PC-9 (cell line): ENCODE measurements at regions not wholly inside any gene's neighbourhood (a gene's known extent, or its start where the extent isn't known, plus 50 kb on each side); places are given as distances from the start of the nearest gene placed in this dataset.

Experiments
- BruUV-seq: library from RNA; stranded (reverse); fragments of 400-500 nt; replicated peaks from 2 replicates; lab custom pipeline; 2021; lab: Mats Ljungman, UMichigan
- CTCF ChIA-PET: fragments of 300-600 bp; sonication (Branson Sonifier 250); formaldehyde crosslinking; loops from one replicate; lab custom pipeline; 2022; ENCODE audit warnings: antibody characterized with exemption; lab: Charles Lee
- POLR2A ChIA-PET: fragments of 300-600 bp; sonication (Branson Sonifier 250); formaldehyde crosslinking; loops from one replicate; lab custom pipeline; 2022; ENCODE audit warnings: antibody characterized with exemption; ENCODE audit not compliant: unreplicated experiment; lab: Charles Lee
- DNase-seq, 2 experiments: peaks; one replicate each; pipeline versions ENCODE4 v3.0.0 to v3.0.0-alpha.2; 2015 to 2022; ENCODE audit warnings: mixed read lengths in 1 of 2
- H2AFZ ChIP-seq: fragments of 200-600 bp; sonication (generic); 2 replicates; pipeline ENCODE4 v1.8.1; 2017; ENCODE audit warnings: antibody characterized with exemption
- H3F3A ChIP-seq: fragments of 200-600 bp; sonication (generic); 2 replicates; pipeline ENCODE4 v1.8.1; 2017; ENCODE audit warnings: antibody characterized with exemption, mild to moderate bottlenecking, low read depth; ENCODE audit not compliant: insufficient read depth
- H3K27ac ChIP-seq: fragments of 200-600 bp; sonication (generic); 2 replicates; pipeline ENCODE4 v1.6.1; 2016; ENCODE audit warnings: mixed run types
- H3K27me3 ChIP-seq: fragments of 200-600 bp; sonication (generic); 2 replicates; pipeline ENCODE4 v1.6.1; 2016; ENCODE audit warnings: low read depth, mixed run types; ENCODE audit not compliant: insufficient read depth
- H3K36me3 ChIP-seq: fragments of 200-600 bp; sonication (generic); 2 replicates; pipeline ENCODE4 v1.6.1; 2016; ENCODE audit warnings: low read depth, mixed run types
- H3K4me1 ChIP-seq: fragments of 200-600 bp; sonication (generic); replicated peaks from 2 replicates; pipeline ENCODE4 v1.6.1; 2016; ENCODE audit warnings: mixed run types; ENCODE audit not compliant: insufficient read depth
- H3K4me2 ChIP-seq: fragments of 200-600 bp; sonication (generic); 2 replicates; pipeline ENCODE4 v1.6.1; 2017; ENCODE audit warnings: mixed run types
- H3K4me3 ChIP-seq: fragments of 200-600 bp; sonication (generic); 2 replicates; pipeline ENCODE4 v1.6.1; 2016; ENCODE audit warnings: mixed run types
- H3K79me2 ChIP-seq: fragments of 200-600 bp; sonication (generic); 2 replicates; pipeline ENCODE4 v1.6.1; 2017; ENCODE audit warnings: low read depth, mixed run types
- H3K9me2 ChIP-seq: fragments of 200-600 bp; sonication (generic); 2 replicates; pipeline ENCODE4 v1.8.1; 2017; ENCODE audit warnings: mild to moderate bottlenecking; ENCODE audit not compliant: insufficient read depth
- H3K9me3 ChIP-seq: fragments of 200-600 bp; sonication (generic); 2 replicates; pipeline ENCODE4 v1.8.1; 2016; ENCODE audit warnings: low read depth; ENCODE audit not compliant: insufficient read depth
- H4K20me1 ChIP-seq: fragments of 200-600 bp; sonication (generic); 2 replicates; pipeline ENCODE4 v1.8.1; 2017; ENCODE audit not compliant: insufficient read depth
- EZH2 ChIP-seq: fragments of 200-600 bp; sonication (generic); IDR thresholded peaks from 2 replicates; pipeline ENCODE4 v1.8.0; 2017; ENCODE audit warnings: antibody characterized with exemption, low read depth
- intact Hi-C: fragments of 100-400 bp; cut with micrococcal nuclease; formaldehyde crosslinking; loops from one replicate; pipeline ENCODE4 v1.10.0; 2022; ENCODE audit not compliant: unreplicated experiment
- TF ChIP-seq, protein P1 (sequence below): fragments of 200-600 bp; sonication (generic); conservative IDR thresholded peaks from 2 replicates; pipeline ENCODE4 v1.6.1; 2017; ENCODE audit warnings: mixed run types, antibody characterized with exemption, mild to moderate bottlenecking, moderate library complexity

DNA sequence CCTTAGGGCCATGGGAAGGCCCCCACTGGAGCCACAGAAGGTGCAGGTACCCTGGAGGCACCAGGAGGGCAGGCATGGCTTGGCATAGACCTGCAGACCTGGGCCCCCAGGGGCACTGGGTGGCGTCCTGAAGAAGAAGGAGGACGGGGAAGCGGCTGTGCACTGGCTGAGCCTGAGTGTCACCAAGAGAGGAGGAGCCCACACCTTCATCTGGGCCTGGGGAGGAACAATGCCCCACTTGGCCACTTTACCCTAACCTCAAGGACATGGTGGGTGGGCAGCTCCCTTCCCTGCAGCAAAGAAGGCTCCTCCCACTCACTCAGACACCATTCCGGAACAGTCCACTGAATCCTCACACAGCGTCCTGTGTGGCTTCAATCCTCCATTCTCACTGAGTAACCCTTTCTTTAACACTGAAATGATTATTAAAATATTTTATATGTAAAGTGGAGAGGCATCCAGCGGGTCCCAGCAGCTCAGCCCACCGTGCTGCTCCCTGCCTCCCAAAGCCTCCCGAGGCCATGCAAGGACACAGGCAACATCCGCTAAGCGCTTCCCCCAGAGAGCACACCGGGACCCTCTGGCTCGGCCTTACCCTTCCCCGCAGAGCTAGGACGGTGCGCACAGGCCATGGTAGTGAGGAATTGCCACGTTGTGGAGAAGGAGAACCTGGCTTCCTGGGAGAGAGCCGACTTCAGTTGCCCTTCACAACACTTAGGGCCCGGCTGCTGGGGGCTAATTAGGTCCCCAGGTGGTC lies 516.7 kb upstream of the MGMT start:
- Histone ChIP-seq H3K27me3 (peaks cover 6% of the 10 kb centered on the region; the same call in 1 of the 2 replicates), H3K79me2 (no peaks in the 10 kb centered on the region), H3K4me3 (no peak overlapping the region), H4K20me1 (no peaks in the 10 kb centered on the region), H3K9me3 (no peaks in the 10 kb centered on the region), H3K27ac (no peak overlapping the region), H3K4me2 (no peak overlapping the region), H2AFZ (no peak overlapping the region), H3K9me2 (no peaks in the 10 kb centered on the region), H3F3A (no peaks in the 10 kb centered on the region), H3K36me3 (no peaks in the 10 kb centered on the region), H3K4me1 (no peaks in the 10 kb centered on the region)
- DNase-seq: no peak
- no TSS peak for BruUV-seq
- TF ChIP-seq, protein P1, sequence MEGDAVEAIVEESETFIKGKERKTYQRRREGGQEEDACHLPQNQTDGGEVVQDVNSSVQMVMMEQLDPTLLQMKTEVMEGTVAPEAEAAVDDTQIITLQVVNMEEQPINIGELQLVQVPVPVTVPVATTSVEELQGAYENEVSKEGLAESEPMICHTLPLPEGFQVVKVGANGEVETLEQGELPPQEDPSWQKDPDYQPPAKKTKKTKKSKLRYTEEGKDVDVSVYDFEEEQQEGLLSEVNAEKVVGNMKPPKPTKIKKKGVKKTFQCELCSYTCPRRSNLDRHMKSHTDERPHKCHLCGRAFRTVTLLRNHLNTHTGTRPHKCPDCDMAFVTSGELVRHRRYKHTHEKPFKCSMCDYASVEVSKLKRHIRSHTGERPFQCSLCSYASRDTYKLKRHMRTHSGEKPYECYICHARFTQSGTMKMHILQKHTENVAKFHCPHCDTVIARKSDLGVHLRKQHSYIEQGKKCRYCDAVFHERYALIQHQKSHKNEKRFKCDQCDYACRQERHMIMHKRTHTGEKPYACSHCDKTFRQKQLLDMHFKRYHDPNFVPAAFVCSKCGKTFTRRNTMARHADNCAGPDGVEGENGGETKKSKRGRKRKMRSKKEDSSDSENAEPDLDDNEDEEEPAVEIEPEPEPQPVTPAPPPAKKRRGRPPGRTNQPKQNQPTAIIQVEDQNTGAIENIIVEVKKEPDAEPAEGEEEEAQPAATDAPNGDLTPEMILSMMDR: no peak
- no peak for TF ChIP-seq EZH2
- intact Hi-C loops: no loop called here
- POLR2A ChIA-PET: no interaction called here
- CTCF ChIA-PET: no interaction called here

GRCh38 chr10:128950916-128951275 lies 516.1 kb upstream of the MGMT start:
- no peak for DNase-seq
- intact Hi-C loops: no loop called here
- peaks cover 6% of the 10 kb centered on the region; the same call in 1 of the 2 replicates for H3K27me3 ChIP-seq

GRCh38 chr10:128952856-128953255 lies 514.2 kb upstream of the MGMT start:
- Histone ChIP-seq H3K4me2 (no peak overlapping the region), H4K20me1 (no peaks in the 10 kb centered on the region), H3K9me2 (no peaks in the 10 kb centered on the region), H3K4me1 (no peaks in the 10 kb centered on the region), H3K27me3 (peaks cover 15% of the 10 kb centered on the region), H3K9me3 (no peaks in the 10 kb centered on the region), H3K36me3 (no peaks in the 10 kb centered on the region), H2AFZ (no peak overlapping the region), H3K4me3 (no peak overlapping the region), H3F3A (no peaks in the 10 kb centered on the region), H3K27ac (no peak overlapping the region), H3K79me2 (no peaks in the 10 kb centered on the region)
- ChIA-PET POLR2A (no interaction called here), CTCF (no interaction called here)
- intact Hi-C loops: no loop called here
- no peak for DNase-seq
- TF ChIP-seq EZH2: no peak
- TF ChIP-seq, protein P1: no peak
- no TSS peak for BruUV-seq

More at GRCh38 chr10:128950916-128951275, 516.1 kb upstream of the MGMT start:
- Histone ChIP-seq H4K20me1 (no peaks in the 10 kb centered on the region), H3K36me3 (no peaks in the 10 kb centered on the region), H3K9me3 (no peaks in the 10 kb centered on the region), H2AFZ (no peak overlapping the region), H3K9me2 (no peaks in the 10 kb centered on the region), H3K4me2 (no peak overlapping the region), H3K4me3 (no peak overlapping the region), H3K79me2 (no peaks in the 10 kb centered on the region), H3F3A (no peaks in the 10 kb centered on the region), H3K27ac (no peak overlapping the region), H3K4me1 (no peaks in the 10 kb centered on the region)
- ChIA-PET CTCF (no interaction called here), POLR2A (no interaction called here)
- no TSS peak for BruUV-seq
- TF ChIP-seq, protein P1: no peak
- TF ChIP-seq EZH2: no peak
